Astrocyte (in vitro differentiated cells and primary cell): ENCODE measurements at regions not wholly inside any gene's neighbourhood (a gene's known extent, or its start where the extent isn't known, plus 50 kb on each side); places are given as distances from the start of the nearest gene placed in this dataset.

Experiments
- CTCF ChIP-seq: IDR thresholded peaks from 2 replicates; pipeline ENCODE4 v1.5.1; 2011; ENCODE audit warnings: low read depth, mild to moderate bottlenecking, inconsistent platforms, low read length, moderate library complexity; ENCODE audit not compliant: insufficient read depth
- EZH2 ChIP-seq: IDR thresholded peaks from 2 replicates; pipeline ENCODE4 v1.6.1; 2012; ENCODE audit warnings: mild to moderate bottlenecking, low read length, inconsistent platforms; ENCODE audit not compliant: insufficient read depth

GRCh38 chr2:22290909-22291473, 1094.0 kb upstream of the KLHL29 start:
- no peak for TF ChIP-seq CTCF
- no peak for TF ChIP-seq EZH2
